HL-60/S4 (cell line): ENCODE measurements at regions not wholly inside any gene's neighbourhood (a gene's known extent, or its start where the extent isn't known, plus 50 kb on each side); places are given as distances from the start of the nearest gene placed in this dataset.
"Not testable (repeated sequence)": the region's sequence is repeated elsewhere in the genome, so short reads cannot be mapped to it uniquely, and the experiment has no call there.

ENCODE experiments used
- in situ Hi-C: fragments of 300-500 bp; cut with MboI; formaldehyde crosslinking; loops from 2 replicates; pipeline ENCODE4 v1.14.3; 2022; ENCODE audit warnings: low sequenced_read_pairs

- in situ Hi-C loops: no loop called here
These were observed 1317.9 kb upstream of the SPRY2 start for GRCh38 chr13:81658598-81659370.

- in situ Hi-C loops: no loop called here
These were observed 1299.2 kb upstream of the SPRY2 start for GRCh38 chr13:81639984-81640582.

- in situ Hi-C loops: no loop called here
These were observed 1296.5 kb upstream of the SPRY2 start for GRCh38 chr13:81637457-81637856.

- in situ Hi-C loops: no loop called here
These were observed 1295.2 kb upstream of the SPRY2 start for GRCh38 chr13:81636120-81636519.

GRCh38 chr13:81615031-81615430, 1274.1 kb upstream of the SPRY2 start:
- in situ Hi-C loops: no loop called here

- in situ Hi-C loops: no loop called here
These were observed 1269.7 kb upstream of the SPRY2 start for GRCh38 chr13:81610644-81611043.

GRCh38 chr13:81609335-81609734, 1268.4 kb upstream of the SPRY2 start:
- in situ Hi-C loops: no loop called here

GRCh38 chr13:81606074-81606473, 1265.1 kb upstream of the SPRY2 start:
- in situ Hi-C loops: no loop called here

- in situ Hi-C loops: no loop called here
These were observed 1261.3 kb upstream of the SPRY2 start for GRCh38 chr13:81602241-81602640.

- in situ Hi-C loops: no loop called here
These were observed 1256.2 kb upstream of the SPRY2 start for GRCh38 chr13:81597101-81597500.

GRCh38 chr13:81596224-81596753, 1255.4 kb upstream of the SPRY2 start:
- in situ Hi-C loops: no loop called here

GRCh38 chr13:81591528-81592220, 1250.7 kb upstream of the SPRY2 start:
- in situ Hi-C loops: no loop called here

- in situ Hi-C loops: no loop called here
These were observed 1241.5 kb upstream of the SPRY2 start for GRCh38 chr13:81582381-81582780.

GRCh38 chr13:81577601-81578195, 1236.8 kb upstream of the SPRY2 start:
- in situ Hi-C loops: no loop called here

- in situ Hi-C loops: no loop called here
These were observed 1227.9 kb upstream of the SPRY2 start for GRCh38 chr13:81568824-81569223.

GRCh38 chr13:81565849-81566248, 1224.9 kb upstream of the SPRY2 start:
- in situ Hi-C loops: no loop called here

GRCh38 chr13:81563091-81563490, 1222.2 kb upstream of the SPRY2 start:
- in situ Hi-C loops: no loop called here

- in situ Hi-C loops: no loop called here
These were observed 1221.7 kb upstream of the SPRY2 start for GRCh38 chr13:81562598-81562997.

GRCh38 chr13:81551036-81551435, 1210.1 kb upstream of the SPRY2 start:
- in situ Hi-C loops: no loop called here

GRCh38 chr13:81546294-81546693, 1205.4 kb upstream of the SPRY2 start:
- in situ Hi-C loops: not testable (repeated sequence)

GRCh38 chr13:81540777-81541176, 1199.9 kb upstream of the SPRY2 start:
- in situ Hi-C loops: no loop called here
